Heart left ventricle (tissue), 13 donors: ENCODE measurements at regions not wholly inside any gene's neighbourhood (a gene's known extent, or its start where the extent isn't known, plus 50 kb on each side); places are given as distances from the start of the nearest gene placed in this dataset.

Experiments
- CTCF ChIP-seq, 12 donors: fragments of 200-600 bp; sonication (generic) in 4 of 12; IDR thresholded peaks; one replicate each; pipeline versions ENCODE4 v1.5.0 to v1.8.0; 2018 to 2022; ENCODE audit warnings: antibody characterized with exemption in 12 of 12, mild to moderate bottlenecking in 5 of 12
- POLR2A ChIP-seq, 2 donors: fragments of 450-650 bp; IDR thresholded peaks; one replicate each; pipeline ENCODE4 v1.6.1; 2017; ENCODE audit warnings: antibody characterized with exemption in 2 of 2, mild to moderate bottlenecking in 2 of 2, moderate library complexity in 2 of 2
- donor health status: ischemic (EF 13 %, LVEDD 7.1; RV severe dilation, severe dysfunction).
- donor health status: DM: no; HTN: yes; CAD: no.
- donor health status: DM: no; HTN: no; CAD: no.
- donor health status: ischemic (EF 25% LVEDD 6.9; RV normal size, moderate dysfunction).
- donor health status: ischemic (EF 25% LVEDD 5.7; RV mildly dilated, moderate dysfunction).
- donor health status: ischemic (EF 35%, LVEDD 5.7; RV mildly dilated, moderate dysfunction).
- donor health status: nonischemic (EF 11% LVEDD 7.7; RV severe dilation, severe dysfunction).
- donor health status: DM: yes; HTN: yes; CAD: no.
- donor health status: PGD.
- donor health status: ischemic (EF 29% LVEDD 5.4; RV normal size, mild dysfunction).
- donor health status: nonischemic (EF 23%, LVEDD 6.1; RV moderate dilation, normal function).

GRCh38 chr12:73506611-73507010 lies 1031.0 kb upstream of the ATXN7L3B start:
- TF ChIP-seq CTCF (IDR thresholded peaks at IDR 0.05) (no peak), POLR2A (IDR thresholded peaks at IDR 0.05) (no peak)
